Duodenal mucosa (tissue), 2 donors: ENCODE measurements at regions not wholly inside any gene's neighbourhood (a gene's known extent, or its start where the extent isn't known, plus 50 kb on each side); places are given as distances from the start of the nearest gene placed in this dataset.

ENCODE experiments used
- H3K27ac ChIP-seq: one replicate; pipeline ENCODE4 v1.7.0; 2013; ENCODE audit warnings: low read depth, low read length
- H3K27me3 ChIP-seq, 2 donors: one replicate each; pipeline ENCODE4 v1.7.0; 2013; ENCODE audit warnings: low read length in 2 of 2, control low read depth in 1 of 2; ENCODE audit not compliant: insufficient read depth in 2 of 2, control insufficient read depth in 1 of 2
- H3K36me3 ChIP-seq, 2 donors: one replicate each; pipeline ENCODE4 v1.7.0; 2013; ENCODE audit warnings: low read length in 2 of 2, control low read depth in 1 of 2; ENCODE audit not compliant: insufficient read depth in 2 of 2, control insufficient read depth in 1 of 2
- H3K4me1 ChIP-seq, 2 donors: one replicate each; pipeline ENCODE4 v1.7.0; 2013; ENCODE audit warnings: low read length in 2 of 2, control low read depth in 1 of 2; ENCODE audit not compliant: insufficient read depth in 2 of 2, control insufficient read depth in 1 of 2
- H3K4me3 ChIP-seq, 2 donors: one replicate each; pipeline ENCODE4 v1.7.0; 2013; ENCODE audit warnings: low read length in 2 of 2, low read depth in 1 of 2
- H3K9ac ChIP-seq, 2 donors: one replicate each; pipeline ENCODE4 v1.7.0; 2013; ENCODE audit warnings: low read length in 2 of 2, low read depth in 1 of 2
- H3K9me3 ChIP-seq, 2 donors: one replicate each; pipeline ENCODE4 v1.7.0; 2013; ENCODE audit warnings: low read length in 2 of 2, control low read depth in 1 of 2; ENCODE audit not compliant: control insufficient read depth in 1 of 2

DNA sequence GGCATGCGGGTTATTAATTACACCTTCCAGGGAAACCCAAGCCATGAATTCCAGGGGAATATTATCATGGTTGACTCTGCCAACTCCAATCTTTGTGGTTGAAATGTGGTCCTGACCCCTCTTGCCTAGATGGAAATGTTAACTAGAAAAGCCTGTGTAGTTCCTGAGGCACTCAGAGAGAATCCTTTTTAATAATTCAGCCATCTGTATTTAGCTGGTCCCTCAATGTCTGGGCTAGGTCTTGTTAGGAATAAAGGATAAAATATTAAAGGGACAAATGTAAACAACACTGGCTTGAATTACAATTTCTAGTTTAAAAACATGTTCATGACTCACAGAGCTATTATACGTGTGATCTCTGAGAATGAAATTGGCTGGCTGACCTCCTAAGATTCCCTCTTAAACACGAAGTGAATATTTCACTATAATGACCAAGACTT lies 435.2 kb upstream of the SUCLG2 start:
- H3K27ac ChIP-seq: no peak overlapping the region
- peaks cover 0 to 9% of the 10 kb centered on the region in 2 donors for H3K4me1 ChIP-seq
- H3K36me3 ChIP-seq: no peaks in the 10 kb centered on the region
- H3K27me3 ChIP-seq: no peaks in the 10 kb centered on the region
- H3K9me3 ChIP-seq: no peaks in the 10 kb centered on the region
- H3K4me3 ChIP-seq: no peak overlapping the region
- H3K9ac ChIP-seq: no peak overlapping the region

DNA sequence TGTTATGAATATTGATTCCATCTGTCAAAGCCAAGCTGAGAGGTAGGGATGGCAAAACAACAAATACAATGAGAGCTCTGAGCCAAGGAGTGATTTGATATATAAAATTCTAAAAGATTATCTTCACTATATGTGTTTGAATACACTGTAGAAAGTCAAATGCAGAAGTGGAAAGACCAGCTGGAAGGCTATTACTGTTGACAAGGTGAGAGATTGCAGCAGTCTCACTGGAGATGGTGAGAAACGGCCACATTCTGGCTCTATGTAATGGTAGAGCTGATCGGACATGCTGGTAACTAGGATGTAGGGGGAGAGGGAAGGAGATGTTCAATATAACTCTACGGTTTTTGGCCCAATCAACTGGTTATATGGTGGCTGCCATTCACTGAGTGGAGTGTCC lies 434.2 kb upstream of the SUCLG2 start:
- Histone ChIP-seq H3K36me3 (no peaks in the 10 kb centered on the region), H3K27me3 (no peaks in the 10 kb centered on the region), H3K4me1 (peaks cover 0 to 9% of the 10 kb centered on the region in 2 donors), H3K4me3 (no peak overlapping the region), H3K27ac (no peak overlapping the region), H3K9ac (no peak overlapping the region), H3K9me3 (no peaks in the 10 kb centered on the region)

DNA sequence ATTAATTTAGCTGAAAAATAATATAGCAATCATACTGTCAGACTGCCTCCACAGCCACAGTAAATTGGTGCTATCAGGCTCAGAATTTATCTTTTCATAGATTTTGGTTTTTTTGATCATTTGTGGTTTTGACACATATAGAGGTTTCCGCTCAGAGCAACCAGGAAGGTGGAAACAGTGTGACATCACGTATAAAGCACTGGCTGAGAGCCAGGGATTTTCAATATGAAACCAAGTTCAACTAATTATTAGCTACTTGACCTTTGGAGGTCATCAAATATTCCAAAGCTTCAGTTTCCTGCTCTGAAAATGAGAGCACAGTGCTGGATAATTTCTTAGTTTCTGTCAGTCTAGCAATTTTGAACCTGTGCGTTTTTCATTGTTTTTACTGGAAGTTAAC lies 433.8 kb upstream of the SUCLG2 start:
- H3K36me3 ChIP-seq: no peaks in the 10 kb centered on the region
- H3K27ac ChIP-seq: no peak overlapping the region
- no peak overlapping the region for H3K4me3 ChIP-seq
- H3K9me3 ChIP-seq: no peaks in the 10 kb centered on the region
- H3K27me3 ChIP-seq: no peaks in the 10 kb centered on the region
- peaks cover 0 to 9% of the 10 kb centered on the region in 2 donors for H3K4me1 ChIP-seq
- no peak overlapping the region for H3K9ac ChIP-seq

DNA sequence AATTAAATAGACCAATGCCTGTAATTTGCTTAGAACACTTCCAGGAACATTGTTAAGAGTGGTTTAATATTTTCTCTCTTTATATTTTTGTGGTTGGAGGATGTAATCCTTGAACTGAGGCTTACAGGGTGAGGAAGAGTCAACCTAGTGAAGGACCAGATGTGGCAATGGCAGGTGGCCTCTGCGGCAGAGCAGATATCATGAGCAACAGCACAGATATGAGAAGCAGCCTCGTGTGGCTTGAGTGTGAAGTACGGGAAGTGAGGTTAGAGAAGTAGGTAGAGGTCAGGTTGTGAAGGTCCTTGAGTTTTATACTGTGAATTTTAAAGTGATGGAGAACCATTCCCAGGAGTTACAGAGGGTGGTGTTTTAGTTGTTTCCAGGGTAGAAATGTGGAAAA lies 417.6 kb upstream of the SUCLG2 start:
- no peak overlapping the region for H3K4me3 ChIP-seq
- no peaks in the 10 kb centered on the region for H3K36me3 ChIP-seq
- no peaks in the 10 kb centered on the region for H3K27me3 ChIP-seq
- H3K9ac ChIP-seq: no peak overlapping the region
- H3K4me1 ChIP-seq: no peaks in the 10 kb centered on the region
- no peak overlapping the region for H3K27ac ChIP-seq
- H3K9me3 ChIP-seq: peaks cover 6 to 11% of the 10 kb centered on the region in 2 donors

DNA sequence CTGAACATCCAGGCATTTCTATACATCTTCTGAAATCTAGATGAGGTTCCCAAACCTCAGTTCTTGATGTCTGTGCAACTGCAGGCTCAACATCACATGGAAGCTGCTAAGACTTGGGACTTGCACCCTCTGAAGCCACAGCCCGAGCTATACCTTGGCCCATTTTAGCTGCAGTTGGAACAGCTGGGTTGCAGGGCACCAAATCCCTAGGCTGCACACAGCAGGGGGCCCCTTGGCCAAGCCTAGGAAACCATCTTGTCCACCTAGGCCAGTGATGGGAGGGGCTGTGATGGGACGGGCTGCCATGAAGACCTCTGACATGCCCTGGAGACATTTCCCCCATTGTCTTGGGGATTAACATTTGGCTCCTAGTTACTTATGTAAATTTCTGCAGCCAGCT lies 415.8 kb upstream of the SUCLG2 start:
- Histone ChIP-seq H3K4me3 (no peak overlapping the region), H3K4me1 (no peaks in the 10 kb centered on the region), H3K27ac (no peak overlapping the region), H3K9ac (no peak overlapping the region), H3K36me3 (no peaks in the 10 kb centered on the region), H3K9me3 (peaks cover 6 to 11% of the 10 kb centered on the region in 2 donors), H3K27me3 (no peaks in the 10 kb centered on the region)

DNA sequence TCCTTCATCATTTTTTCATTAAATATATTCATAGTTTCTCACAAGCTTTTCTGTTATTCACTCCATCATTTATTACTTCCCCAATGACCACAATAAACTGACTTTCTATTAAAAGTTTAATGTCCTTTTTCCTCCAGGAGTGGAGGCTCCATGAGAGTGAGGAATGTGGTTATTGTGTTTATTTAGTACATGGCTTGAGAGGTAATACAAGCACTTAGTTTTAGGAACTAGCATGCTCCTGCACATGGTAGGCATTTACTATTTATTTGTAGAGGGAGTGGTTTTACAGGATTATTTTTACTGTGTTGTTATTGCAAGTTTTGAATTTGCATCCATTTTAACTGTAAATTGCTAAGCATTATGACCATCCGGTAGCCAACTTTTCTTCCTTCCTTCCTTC lies 412.9 kb upstream of the SUCLG2 start:
- Histone ChIP-seq H3K36me3 (no peaks in the 10 kb centered on the region), H3K9ac (no peak overlapping the region), H3K27ac (no peak overlapping the region), H3K27me3 (no peaks in the 10 kb centered on the region), H3K4me3 (no peak overlapping the region), H3K9me3 (peaks cover 6 to 11% of the 10 kb centered on the region in 2 donors), H3K4me1 (no peaks in the 10 kb centered on the region)

DNA sequence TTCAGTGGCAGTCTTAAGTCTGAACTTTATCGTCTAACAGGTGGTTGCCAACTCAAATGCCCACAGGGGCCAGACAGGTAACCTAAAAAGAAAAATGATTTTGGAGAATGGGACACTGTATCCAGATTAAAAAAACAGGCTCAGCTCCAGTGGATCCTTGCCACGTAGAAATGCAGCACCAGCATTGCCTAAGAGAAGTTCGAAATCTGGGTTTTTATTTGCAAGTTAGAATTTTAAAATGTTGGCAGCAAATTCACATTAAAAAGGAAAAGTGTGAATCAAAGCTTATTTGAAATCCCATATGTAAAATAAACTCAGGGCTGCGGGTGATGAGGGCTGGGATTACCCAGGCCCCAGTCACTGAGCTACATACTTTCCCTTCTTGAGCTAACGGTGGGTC lies 408.5 kb upstream of the SUCLG2 start:
- Histone ChIP-seq H3K27ac (no peak overlapping the region), H3K9ac (no peak overlapping the region), H3K9me3 (no peaks in the 10 kb centered on the region), H3K27me3 (no peaks in the 10 kb centered on the region), H3K4me3 (no peak overlapping the region), H3K4me1 (peaks cover 4 to 13% of the 10 kb centered on the region in 2 donors), H3K36me3 (no peaks in the 10 kb centered on the region)

DNA sequence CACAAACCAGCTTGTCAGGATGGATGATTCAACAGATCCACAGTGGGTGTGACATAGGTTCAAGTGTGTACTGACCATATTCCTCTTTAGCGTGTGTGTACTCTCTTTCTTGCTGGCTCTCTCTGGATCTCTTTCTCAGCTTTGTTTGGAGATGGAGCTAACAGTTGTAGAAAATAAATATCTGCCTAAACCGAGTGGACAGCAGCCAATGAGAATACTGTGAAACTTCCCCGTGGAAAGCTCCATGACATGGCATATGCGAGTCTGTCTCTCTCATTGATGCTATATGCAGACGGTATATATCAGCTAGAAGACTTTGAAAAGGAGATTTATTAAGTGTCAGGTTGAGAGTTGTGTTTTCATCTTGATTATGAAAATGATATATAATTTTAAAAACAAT lies 406.5 kb upstream of the SUCLG2 start:
- H3K27ac ChIP-seq: no peak overlapping the region
- H3K9me3 ChIP-seq: no peaks in the 10 kb centered on the region
- no peaks in the 10 kb centered on the region for H3K36me3 ChIP-seq
- no peak overlapping the region for H3K4me3 ChIP-seq
- H3K4me1 ChIP-seq: peaks cover 6 to 27% of the 10 kb centered on the region in 2 donors
- H3K27me3 ChIP-seq: no peaks in the 10 kb centered on the region
- no peak overlapping the region for H3K9ac ChIP-seq

DNA sequence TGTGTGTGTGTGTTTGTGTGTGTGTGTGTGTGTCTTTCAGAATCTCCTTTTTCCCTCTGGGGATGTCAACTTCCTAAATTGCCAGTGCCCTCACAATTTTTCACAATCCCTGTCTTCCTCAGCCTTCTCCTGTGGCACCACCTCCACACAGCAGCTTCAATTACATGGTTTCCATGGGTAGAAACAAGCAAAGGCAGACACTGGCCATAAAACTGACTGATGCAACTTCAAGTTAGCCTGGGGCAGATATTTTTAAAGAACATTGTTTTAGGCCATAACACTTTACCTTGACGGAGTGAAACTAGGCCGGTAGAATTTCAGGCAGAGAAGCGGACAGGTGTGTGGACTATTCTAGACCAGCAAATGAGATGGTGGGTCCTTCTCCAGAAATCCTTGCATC lies 405.8 kb upstream of the SUCLG2 start:
- H3K27me3 ChIP-seq: no peaks in the 10 kb centered on the region
- H3K9me3 ChIP-seq: no peaks in the 10 kb centered on the region
- no peak overlapping the region for H3K9ac ChIP-seq
- H3K27ac ChIP-seq: no peak overlapping the region
- peaks cover 8 to 30% of the 10 kb centered on the region in 2 donors for H3K4me1 ChIP-seq
- no peaks in the 10 kb centered on the region for H3K36me3 ChIP-seq
- no peak overlapping the region for H3K4me3 ChIP-seq

DNA sequence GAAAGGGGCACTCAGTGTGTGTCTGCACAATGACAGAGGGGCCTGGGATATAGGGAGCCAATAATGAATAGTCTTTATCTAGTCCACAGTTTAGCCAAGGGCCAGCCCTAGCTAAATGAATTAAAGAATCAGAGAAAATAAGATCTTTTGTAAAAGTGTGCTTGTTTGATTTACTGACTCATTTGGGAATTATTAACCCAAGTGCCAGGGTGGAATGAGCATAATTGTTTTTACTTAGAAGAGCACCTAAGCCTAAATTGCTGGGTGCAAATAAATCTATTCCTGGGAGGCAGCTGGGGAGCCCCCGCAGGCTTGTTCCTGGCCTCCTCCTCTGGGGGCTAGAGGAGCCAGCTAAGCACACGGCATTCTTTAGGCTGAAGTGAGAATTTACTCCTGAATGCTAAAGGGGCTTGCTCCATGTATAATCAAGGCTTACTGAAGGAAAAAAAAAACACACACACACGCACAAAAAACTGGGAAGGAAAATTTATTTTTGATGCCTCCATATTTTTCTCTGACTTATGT lies 405.3 kb upstream of the SUCLG2 start:
- Histone ChIP-seq H3K4me1 (peaks cover 8 to 35% of the 10 kb centered on the region in 2 donors), H3K36me3 (no peaks in the 10 kb centered on the region), H3K9ac (no peak overlapping the region), H3K4me3 (no peak overlapping the region), H3K27ac (no peak overlapping the region), H3K27me3 (no peaks in the 10 kb centered on the region), H3K9me3 (no peaks in the 10 kb centered on the region)
